Bronchial epithelial cell (primary cell): ENCODE measurements at regions not wholly inside any gene's neighbourhood (a gene's known extent, or its start where the extent isn't known, plus 50 kb on each side); places are given as distances from the start of the nearest gene placed in this dataset.
"Not testable (repeated sequence)": the region's sequence is repeated elsewhere in the genome, so short reads cannot be mapped to it uniquely, and the experiment has no call there.

Experiments used
- DNase-seq: peaks from one replicate; pipeline ENCODE4 v3.0.0-alpha.2; 2010; ENCODE audit warnings: low read depth
- FAIRE-seq: peaks from 2 replicates; lab custom pipeline; 2011; peaks lifted over from hg19 to GRCh38; lab: Jason Lieb, UNC
- H3K27me3 ChIP-seq: 2 replicates; pipeline ENCODE4 v1.5.1; 2011; ENCODE audit warnings: low read length; ENCODE audit not compliant: control insufficient read depth, insufficient read depth
- H3K36me3 ChIP-seq: 2 replicates; pipeline ENCODE4 v1.5.1; 2011; ENCODE audit warnings: low read length; ENCODE audit not compliant: control insufficient read depth, insufficient read depth
- H3K4me3 ChIP-seq: 2 replicates; pipeline ENCODE4 v1.5.1; 2011; ENCODE audit warnings: mild to moderate bottlenecking, low read depth, low read length, control low read depth

- not testable (repeated sequence) for H3K4me3 ChIP-seq, H3K27me3 ChIP-seq, H3K36me3 ChIP-seq, FAIRE-seq, DNase-seq
Measured at GRCh38 chr14:19052977-19053376, 85.7 kb downstream of the POTEM start.

GRCh38 chr14:19053426-19054050 lies 86.3 kb downstream of the POTEM start:
- H3K4me3 ChIP-seq, H3K27me3 ChIP-seq, H3K36me3 ChIP-seq, DNase-seq, FAIRE-seq: not testable (repeated sequence)

GRCh38 chr14:19054108-19054721 lies 87.0 kb downstream of the POTEM start:
- not testable (repeated sequence) for H3K36me3 ChIP-seq, H3K4me3 ChIP-seq, H3K27me3 ChIP-seq, FAIRE-seq, DNase-seq

- DNase-seq, H3K4me3 ChIP-seq, H3K27me3 ChIP-seq, H3K36me3 ChIP-seq, FAIRE-seq: not testable (repeated sequence)
Measured at GRCh38 chr14:19054934-19055333, 87.7 kb downstream of the POTEM start.

GRCh38 chr14:19059066-19059465 lies 91.8 kb downstream of the POTEM start:
- H3K27me3 ChIP-seq, H3K36me3 ChIP-seq, H3K4me3 ChIP-seq, DNase-seq, FAIRE-seq: not testable (repeated sequence)

- not testable (repeated sequence) for DNase-seq, H3K27me3 ChIP-seq, H3K4me3 ChIP-seq, H3K36me3 ChIP-seq, FAIRE-seq
Measured at GRCh38 chr14:19061689-19062450, 94.6 kb downstream of the POTEM start.

- DNase-seq, H3K4me3 ChIP-seq: not testable (repeated sequence)
Measured at GRCh38 chr14:19068957-19069356, 101.7 kb downstream of the POTEM start.

GRCh38 chr14:19072518-19072917 lies 105.3 kb downstream of the POTEM start:
- H3K27me3 ChIP-seq, H3K36me3 ChIP-seq, FAIRE-seq, DNase-seq, H3K4me3 ChIP-seq: not testable (repeated sequence)

More at GRCh38 chr14:19068957-19069356, 101.7 kb downstream of the POTEM start:
- H3K36me3 ChIP-seq, H3K27me3 ChIP-seq, FAIRE-seq: not testable (repeated sequence)

- H3K36me3 ChIP-seq, DNase-seq, FAIRE-seq, H3K4me3 ChIP-seq, H3K27me3 ChIP-seq: not testable (repeated sequence)
Measured at GRCh38 chr14:19088632-19089031, 121.4 kb downstream of the POTEM start.

- not testable (repeated sequence) for DNase-seq, H3K36me3 ChIP-seq, FAIRE-seq
Measured at GRCh38 chr14:19093227-19093626, 126.0 kb downstream of the POTEM start.

GRCh38 chr14:19094731-19095130 lies 127.5 kb downstream of the POTEM start:
- not testable (repeated sequence) for DNase-seq, FAIRE-seq, H3K36me3 ChIP-seq, H3K27me3 ChIP-seq, H3K4me3 ChIP-seq

More at GRCh38 chr14:19093227-19093626, 126.0 kb downstream of the POTEM start:
- not testable (repeated sequence) for H3K27me3 ChIP-seq, H3K4me3 ChIP-seq

GRCh38 chr14:19095167-19095566 lies 127.9 kb downstream of the POTEM start:
- H3K4me3 ChIP-seq, DNase-seq, FAIRE-seq, H3K27me3 ChIP-seq, H3K36me3 ChIP-seq: not testable (repeated sequence)

GRCh38 chr14:19096467-19096866 lies 129.2 kb downstream of the POTEM start:
- not testable (repeated sequence) for FAIRE-seq, H3K4me3 ChIP-seq, H3K27me3 ChIP-seq, DNase-seq, H3K36me3 ChIP-seq

GRCh38 chr14:19096876-19097275 lies 129.6 kb downstream of the POTEM start:
- not testable (repeated sequence) for H3K27me3 ChIP-seq, H3K36me3 ChIP-seq, FAIRE-seq, DNase-seq, H3K4me3 ChIP-seq
